ENCODE measurements at regions not wholly inside any gene's neighbourhood (a gene's known extent, or its start where the extent isn't known, plus 50 kb on each side); places are given as distances from the start of the nearest gene placed in this dataset.

DNA sequence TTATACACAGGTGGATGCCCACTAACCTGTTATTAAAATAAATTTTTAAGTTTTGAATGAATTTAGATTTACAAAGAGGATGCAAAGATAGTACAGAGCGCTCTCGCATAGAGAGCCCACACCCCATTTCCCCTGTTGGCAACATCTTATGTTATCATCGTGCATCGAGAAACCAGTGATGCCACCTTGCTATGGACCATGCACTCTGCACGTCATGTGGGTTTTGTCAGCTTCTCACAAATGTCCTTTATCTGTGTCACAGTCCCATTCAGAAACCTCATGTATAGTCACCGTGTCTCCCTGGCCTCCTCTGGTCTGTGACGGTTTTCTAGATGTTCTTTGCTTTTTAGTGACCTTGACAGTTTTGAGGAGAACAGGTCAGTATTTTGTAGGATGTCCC is 60.0 kb downstream of the ING1 start:
- no peak for DNase-seq

DNA sequence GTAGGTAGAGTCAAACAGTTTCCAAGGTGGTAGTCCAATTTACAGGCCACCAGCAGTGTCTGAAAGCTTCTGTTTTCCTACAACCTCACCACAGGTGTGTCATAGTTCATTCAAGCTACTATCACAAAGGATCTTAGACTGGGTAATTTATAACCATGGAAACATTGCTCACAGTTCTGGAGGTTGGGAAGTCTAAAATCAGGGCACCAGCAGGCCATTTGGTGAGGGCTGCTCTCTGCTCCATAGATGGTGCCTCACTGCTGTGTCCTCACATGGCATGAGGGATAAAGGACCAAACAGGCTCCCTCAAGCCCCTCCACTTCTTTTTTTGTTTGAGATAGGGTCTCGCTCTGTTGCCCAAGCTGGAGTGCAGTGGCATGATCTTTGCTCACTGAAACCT is 60.6 kb downstream of the ING1 start:
- DNase-seq = no peak

DNA sequence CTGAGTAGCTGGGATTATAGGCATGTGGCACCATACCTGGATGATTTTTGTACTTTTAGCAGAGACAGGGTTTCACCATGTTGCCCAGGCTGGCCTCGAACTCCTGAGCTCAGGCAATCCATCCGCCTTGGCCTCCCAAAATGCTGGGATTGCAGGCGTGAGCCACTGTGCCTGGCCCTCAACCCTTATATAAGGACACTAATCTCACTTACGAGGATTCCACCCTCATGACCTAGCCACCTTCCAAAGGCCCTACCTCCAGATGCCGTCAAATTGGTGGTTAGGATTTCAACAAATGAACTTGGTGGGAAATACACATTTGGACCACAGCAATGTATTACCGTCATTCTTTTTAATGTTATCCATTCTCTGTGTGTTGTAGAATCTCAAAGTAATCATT is 61.0 kb downstream of the ING1 start:
- DNase-seq = no peak

DNA sequence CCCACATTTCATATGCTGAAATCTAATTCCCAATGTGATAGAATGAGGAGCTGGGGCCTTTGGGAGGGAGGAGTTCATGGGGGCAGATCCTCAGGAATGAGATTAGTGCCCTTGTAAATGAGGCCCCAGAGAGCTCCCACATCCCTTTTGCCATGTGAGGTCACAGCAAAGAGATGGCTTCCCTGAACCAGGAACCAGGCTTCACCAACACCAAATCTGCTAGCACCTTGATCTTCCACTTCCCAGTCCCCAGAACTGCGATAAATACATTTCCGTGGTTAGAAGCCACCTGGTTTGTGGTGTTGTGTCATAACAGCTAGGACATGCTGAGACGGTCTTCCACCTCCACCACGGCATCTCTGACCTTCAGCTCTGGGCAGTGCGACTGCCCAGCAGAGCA is 62.1 kb downstream of the ING1 start:
- no peak for DNase-seq

DNA sequence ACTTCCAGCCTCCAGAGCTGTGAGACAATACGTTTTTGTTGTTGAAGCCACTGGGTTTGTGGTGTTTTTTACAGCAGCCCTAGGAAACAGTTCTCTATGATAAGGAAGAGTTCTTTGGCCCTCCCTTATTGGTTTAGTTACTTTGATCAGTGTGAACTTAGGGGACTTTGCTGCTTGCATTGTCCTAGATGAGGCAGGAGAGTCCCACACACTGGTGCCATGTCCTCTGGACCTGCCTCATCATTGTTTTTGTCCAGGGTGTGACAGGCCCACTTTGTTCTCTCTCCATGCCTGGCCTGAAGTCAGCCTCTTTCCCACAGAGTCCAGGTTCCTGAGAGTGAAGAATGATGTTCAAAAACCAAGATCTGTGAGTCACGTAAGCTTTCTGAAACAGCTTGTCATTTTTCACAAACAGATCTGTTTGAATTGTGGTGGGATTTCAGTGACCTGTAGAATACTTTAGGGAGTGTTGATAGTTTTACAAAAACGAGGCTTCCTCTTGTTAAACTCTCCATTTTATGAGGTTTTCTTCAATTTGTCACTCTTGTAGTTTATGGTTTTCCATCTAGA is 63.8 kb downstream of the ING1 start:
- no peak for DNase-seq

DNA sequence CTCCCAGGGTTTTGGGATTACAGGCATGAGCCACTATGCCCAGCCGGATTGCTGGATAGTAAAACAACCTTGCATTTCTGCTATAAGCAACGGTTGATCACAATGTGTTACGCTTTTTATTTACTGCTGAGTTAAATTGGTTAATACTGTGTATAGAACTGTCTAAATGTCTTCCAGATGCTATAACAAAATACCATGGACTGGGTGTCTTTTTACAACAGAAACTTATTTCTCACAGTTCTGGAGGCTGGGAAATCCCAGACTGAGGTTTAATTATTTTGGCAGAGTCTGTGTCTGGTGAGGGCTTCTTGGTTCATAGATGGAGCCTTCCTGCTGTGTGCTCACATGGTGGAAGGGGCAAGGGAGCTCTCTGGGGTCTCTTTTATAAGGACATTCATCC is 65.5 kb downstream of the ING1 start:
- DNase-seq = no peak

DNA sequence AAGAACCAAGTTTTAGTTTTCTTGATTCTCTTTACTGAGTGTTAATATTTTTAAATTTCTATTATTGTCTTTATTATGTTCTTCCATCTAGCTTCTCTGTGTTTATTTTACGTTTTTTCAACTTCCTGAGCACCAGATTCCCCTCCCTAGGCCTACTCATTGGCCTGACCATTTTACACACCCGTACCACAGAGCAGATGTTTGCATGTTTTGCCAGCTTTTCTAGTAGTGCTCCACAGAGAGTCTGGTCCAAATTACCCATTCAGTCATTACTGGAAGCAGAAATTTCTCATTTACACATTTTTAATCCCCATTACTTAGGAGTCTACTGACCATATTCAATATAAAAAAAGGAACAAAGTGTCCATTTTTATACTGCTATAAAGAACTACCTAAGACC is 66.9 kb downstream of the ING1 start:
- DNase-seq = no peak

DNA sequence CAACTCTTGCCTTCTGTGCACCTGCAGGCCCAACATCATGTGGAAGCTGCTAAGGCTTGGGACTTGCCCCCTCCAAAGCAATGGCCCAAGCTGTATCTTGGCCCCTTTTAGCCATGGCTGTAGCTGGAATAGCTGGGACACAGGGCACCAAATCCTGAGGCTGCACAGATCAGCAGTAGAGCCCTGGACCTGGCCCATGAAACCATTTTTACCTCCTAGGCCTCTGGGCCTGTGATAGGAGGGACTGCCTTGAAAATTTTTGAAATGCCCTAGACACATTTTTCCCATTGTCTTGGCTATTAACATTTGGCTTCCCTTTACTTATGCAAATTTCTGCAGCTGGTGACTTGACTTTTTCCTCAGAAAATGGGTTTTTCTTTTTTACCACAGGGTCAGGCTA is 68.7 kb downstream of the ING1 start:
- no peak for DNase-seq

DNA sequence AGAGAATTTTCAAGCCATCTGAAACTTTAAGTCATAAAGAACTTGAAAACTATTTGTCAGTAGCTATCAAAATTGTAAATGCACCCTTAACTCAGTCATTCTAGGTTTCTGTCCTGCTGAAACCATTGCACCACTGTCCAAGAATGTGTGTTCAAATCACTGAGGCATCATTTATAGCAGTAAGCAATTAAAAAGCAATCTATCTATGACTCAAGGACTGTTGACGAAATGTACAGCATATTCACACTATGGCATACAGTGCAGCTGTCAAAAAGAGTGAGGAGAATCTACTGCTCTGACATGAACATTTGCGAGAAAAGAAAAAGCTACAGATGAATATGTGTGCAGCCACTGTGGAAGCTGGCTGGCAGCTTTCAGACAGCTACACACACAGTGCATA is 71.2 kb downstream of the ING1 start:
- no peak for DNase-seq

DNA sequence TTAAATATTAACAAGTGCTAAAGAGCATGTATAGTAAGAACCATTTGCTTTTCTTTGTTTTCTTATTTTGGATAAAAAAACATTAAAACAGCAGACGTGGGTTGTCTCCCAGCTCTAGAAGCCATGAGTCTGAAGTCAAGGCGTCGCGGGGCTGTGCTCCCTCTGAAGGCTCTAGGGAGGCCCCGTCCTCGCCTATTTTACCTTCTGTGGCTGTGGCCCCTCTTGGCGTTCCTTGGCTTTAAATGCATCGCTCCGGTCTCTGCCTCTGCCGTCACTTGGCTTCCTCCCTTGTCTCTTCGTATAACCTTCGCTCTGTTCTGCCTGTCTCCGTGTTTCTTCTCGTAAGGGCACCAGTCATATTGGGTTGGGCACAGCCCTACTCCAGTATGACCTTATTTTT is 75.3 kb downstream of the ING1 start:
- DNase-seq = no peak

DNA sequence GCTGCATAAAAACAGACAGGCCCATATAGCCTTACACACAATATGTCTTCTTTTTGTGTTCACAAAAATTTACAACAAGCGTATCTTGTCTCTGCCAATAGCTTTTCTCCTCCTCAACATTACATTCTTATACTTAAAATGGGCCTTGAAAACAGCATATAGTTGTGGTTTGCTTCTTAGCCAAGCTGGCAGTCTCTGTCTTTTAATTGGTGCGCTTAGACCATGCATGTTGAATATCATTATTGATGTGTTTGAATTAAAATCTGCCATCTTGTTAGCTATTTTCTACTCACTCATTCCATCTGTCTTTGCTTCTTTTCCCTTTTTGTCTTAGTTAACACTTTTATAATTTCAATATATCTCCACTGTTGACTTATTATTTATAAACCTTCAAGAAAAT is 76.4 kb downstream of the ING1 start:
- DNase-seq = no peak

DNA sequence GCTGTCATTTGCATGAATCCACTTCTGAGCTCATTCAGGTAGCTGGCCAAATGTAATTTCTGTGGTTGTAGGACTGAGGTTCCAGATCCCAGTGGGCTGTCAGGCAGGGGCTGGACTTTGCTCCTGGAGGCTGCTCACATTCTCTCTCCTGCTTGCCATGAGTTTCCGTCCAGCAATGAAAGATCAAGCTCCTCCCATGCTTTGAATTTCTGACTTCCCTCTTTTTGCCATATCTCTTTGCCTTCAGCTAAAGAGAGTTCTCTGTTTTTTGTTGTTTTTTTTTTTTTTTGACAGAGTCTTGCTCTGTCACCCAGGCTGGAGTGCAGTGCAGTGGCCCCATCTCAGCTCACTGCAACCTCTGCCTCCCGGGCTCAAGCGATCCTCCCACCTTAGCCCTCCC is 76.9 kb downstream of the ING1 start:
- no peak for DNase-seq

DNA sequence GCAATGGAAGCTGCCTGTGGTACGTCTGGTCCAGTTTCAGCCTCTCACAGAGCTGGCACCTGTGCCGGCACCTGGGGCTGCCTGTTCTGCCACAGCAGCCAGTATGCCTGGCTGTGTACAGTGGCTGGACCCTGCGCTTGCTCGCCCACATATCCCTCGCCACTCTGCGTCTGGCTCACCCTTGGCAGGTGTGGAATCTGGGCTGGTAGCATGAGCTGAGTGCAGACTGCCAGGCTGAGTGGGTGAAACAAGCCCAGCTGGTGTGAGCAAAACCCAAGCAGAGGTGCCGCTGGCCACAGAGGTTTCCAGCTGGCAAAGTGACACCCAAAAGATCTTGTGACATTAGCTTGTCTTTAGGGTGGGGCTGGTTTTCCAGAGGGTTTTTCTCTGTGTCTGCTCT is 80.7 kb downstream of the ING1 start:
- no peak for DNase-seq

DNA sequence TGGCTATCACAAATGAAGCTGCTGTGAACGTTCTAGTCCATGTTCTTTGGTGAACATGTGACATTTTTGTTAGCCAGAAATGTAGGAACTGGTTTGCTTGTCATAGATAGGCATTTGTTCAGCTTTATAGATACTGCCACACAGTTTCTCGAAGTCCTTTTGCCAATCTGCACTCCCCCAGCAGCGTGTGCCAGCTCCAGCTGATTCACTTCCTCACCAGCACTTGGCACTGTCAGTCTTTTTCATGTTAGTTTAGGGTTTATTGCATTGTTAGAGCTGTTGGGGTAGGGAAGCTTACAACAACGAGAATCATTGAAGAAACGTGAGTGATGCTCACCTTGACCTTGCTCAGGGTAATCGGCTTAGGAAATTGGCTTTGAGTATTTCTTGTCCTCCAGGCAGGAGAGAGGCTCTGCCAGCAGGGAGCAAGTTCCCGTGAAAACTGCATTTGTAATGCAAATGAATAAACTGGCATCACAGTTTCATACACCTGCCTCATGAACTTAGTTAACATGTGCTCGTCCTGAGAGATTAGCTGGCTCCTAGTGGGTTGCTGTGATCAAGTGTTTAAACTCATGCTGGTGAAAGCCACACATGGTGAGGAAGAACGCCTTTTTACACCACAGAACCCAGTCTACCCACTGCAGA is 83.9 kb downstream of the ING1 start:
- no peak for DNase-seq

DNA sequence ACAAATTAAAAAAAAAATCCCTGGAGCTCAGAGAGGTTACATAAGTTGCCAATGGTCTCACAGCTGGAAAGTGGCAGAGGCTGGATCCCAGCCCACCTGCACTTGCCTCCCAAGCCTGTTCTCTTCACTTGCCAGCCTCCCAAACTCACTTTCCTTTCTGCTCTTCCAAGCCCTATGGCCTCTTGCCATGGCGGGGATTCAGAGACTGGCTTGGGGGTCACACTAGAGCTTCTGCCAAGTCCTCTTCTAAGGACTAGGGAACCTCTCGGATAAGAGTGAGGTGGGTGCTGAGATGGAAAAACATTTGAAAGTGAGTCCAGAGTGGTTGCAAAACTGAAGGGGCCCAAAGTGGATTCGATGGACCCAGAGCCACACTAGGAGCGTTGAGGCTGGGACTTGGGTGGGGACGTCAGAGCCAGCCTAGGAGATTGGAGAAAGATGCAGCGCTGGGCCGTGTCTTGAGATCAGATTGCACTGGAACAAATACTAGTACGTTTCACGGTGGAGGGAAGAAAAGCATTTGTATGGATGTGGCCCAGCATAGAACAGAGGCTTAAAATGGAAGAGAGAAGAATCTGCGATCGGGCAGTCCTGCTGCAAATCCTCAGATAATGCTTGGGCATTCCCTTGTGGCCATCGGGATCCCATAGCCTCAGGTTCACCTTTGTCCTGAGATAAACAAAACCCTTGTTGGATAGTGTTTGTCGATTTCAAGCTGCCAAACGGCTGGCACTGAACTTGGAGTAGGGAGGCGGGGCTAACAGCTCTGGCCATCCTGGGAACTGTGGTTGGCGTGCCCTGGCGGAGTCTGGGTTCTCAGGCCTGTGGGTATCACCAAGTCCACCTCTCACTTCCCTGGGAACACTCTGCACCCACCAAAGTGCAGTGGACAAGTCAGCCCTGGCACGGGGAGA is 84.8 kb downstream of the ING1 start:
- no peak for DNase-seq

DNA sequence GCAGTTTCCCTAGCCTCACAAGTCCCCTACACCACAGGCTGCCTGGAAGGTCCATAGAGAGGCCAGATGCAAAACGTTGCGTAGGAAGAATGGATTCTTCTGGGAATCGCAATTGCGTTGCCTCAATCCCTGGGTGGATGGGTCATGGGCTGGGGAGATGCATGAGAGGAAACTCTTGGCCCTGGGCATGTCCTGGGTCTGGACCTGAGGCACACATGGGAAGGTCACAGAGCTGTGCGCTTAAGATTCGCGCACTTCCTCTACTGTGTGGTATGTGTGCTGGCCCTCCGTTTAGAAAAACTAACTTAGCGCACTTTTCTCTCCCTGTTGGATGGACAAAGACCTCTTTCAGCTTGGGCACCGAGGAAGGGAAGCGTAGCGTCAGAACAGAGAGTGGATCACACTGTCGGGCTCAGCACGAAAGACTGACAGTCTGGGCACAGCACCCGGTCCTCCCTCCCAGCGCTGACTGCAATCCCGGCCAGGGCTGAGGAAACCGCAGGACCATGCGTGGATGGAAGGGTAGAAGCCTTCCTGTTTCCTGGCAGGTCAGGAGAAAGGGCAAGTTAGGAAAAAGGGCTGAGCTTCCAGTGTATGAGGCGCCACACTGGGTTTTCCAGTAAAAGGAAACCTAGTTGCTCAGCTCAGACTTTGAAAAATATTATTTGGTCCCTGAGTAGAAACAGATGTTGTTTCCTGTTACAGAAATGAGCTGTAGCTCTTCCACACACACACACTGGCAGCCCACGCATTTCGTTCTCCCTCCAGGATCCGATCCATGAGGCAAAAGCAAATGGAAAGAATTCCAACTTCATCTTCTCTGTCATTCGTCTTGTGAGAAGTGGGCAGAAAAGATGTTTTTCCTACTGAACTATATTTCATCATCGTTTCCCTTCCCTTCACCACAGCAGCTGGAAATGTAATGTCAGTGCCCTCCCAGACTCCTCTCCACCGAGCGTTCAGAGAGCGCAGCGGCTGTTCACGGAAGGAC is 86.0 kb downstream of the ING1 start:
- DNase-seq = no peak

DNA sequence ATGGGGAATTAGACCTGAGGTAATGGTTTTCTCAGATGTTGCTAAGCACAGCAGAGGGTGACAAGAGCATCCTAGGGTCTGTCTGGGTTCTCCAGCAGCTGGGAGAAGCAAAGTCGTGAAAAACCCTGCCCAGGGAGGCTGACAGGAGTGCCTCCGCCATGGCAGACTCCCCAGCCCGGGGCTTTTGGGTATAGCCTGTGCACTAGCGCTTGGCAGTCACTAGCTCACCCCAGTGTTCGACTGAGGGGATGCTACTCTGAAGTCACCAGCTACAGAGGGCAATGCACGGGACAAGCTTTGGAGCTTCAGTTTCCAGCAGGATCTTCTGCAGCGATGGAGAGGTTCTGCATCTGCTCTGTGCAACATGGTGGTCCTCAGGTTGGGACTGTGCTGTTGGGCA is 87.5 kb downstream of the ING1 start:
- DNase-seq = no peak

DNA sequence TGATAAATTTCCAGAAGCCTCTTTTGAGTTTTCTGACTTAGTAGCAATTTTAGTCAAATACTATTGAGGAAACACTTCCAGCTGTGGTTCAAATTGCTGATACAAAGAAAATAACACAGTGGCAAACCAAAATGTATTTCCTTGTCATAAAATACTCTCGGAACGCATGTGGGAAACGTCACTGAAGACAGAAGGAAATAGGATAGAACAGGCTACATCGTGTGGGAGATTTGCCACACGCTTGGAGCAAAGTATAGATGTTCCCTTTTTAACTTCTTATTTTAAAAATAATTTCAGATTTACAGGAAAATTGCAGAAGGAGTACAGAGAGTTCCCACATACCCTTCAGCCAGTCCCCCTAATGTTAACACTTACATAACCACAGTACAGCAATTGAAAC is 88.8 kb downstream of the ING1 start:
- no peak for DNase-seq

DNA sequence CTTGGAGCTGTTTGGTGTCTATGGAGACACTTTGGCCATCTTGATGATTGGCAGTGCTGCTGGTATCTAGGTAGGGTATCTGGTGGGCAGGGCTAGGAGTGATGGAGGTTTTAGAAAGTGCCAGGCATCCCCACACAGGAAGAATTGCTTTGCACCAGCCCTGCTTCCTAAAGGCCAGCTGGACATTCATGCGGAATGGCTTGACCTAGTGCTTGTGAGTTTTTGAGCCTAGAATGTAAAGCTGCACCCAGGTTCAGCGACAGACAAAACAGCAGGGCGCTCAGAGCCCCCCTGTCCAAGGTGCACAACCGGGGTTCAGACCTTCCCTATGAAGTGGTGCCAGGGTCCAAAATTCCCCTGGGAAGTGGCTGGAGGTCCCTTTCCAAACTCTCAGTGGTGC is 93.1 kb downstream of the ING1 start:
- no peak for DNase-seq

DNA sequence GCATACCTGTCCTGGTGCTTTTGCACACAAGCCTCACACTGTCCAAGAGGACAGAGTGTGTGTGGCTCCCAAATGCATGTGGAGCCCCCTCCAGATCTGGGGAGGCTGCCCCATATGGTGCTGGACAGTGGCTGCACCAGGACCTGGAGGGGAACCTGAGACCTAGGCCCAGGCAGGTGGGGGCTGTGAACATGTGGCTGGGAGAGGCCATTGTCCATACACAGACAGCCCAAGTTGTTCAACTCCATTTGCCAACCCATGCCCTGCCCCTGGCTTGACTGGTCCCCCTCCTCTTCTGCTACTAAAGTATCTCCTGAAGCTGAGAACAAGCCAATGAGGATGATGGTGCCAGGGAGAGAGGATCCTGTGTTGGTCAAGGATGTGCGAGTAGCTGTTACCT is 94.0 kb downstream of the ING1 start:
- no peak for DNase-seq

DNA sequence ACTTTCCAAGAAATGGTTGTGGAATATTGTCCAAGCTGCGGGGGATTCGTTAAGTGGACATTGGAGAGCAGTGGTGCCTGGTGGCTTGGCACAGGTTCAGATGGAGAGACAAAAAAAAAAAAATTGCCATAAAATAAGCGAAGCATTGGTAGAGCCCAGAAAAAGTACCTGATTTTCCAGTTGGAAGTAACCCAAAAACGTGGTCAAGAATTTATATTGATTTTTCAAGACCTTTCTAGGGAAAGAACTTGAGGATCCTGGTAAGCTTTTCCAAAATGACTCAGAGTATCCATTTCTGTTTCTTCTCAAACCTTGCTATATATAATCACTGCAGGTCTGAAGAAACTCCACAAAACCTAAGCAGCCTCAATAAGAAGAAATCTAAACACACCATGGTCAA is 94.6 kb downstream of the ING1 start:
- DNase-seq = no peak

DNA sequence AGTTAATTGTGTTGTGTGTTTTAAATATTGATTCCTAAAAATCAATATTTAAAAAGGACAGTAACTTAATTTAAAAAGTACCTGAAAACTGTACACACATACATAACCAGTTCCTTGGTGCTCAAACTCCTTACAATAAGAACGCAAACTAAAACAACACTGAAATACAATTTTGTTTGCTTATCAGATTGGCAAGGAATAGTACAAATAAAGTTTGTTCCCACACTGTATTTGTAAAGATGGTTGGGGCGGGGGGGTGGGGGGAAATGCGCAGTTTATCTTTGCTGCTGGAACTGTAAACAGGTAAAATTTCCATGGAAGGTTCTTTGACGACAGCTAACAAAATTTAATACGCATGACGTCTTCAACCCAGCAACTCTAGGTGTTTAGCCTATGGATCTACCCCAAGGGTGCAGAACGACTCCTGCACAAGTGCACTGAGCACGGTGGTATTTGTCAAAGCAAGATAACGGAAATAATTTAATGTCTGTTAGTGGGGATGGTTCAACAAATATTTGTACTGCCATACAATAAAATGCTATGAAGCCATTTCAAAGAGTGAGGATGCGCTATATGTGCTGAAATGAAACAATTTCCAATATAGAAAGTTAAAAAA is 96.5 kb downstream of the ING1 start:
- no peak for DNase-seq
